GM12878 (cell line): ENCODE measurements at regions not wholly inside any gene's neighbourhood (a gene's known extent, or its start where the extent isn't known, plus 50 kb on each side); places are given as distances from the start of the nearest gene placed in this dataset.

Source experiments
- ATAC-seq: fragments of 200-7000 bp; cut with Tn5 transposase; 3 replicates; pipeline ENCODE4 v1.9.1; 2020; ENCODE audit warnings: mild to moderate bottlenecking, moderate library complexity
- BruUV-seq: library from RNA; stranded (reverse); fragments of 400-500 nt; replicated peaks from 2 replicates; lab custom pipeline; 2021; lab: Mats Ljungman, UMichigan
- CTCF ChIA-PET: fragments of 300-600 bp; sonication (Branson Sonifier 250); formaldehyde crosslinking; extraction: SDS; loops from one replicate; lab custom pipeline; 2021; ENCODE audit warnings: inconsistent platforms; lab: Yijun Ruan, JAX
- POLR2A ChIA-PET: fragments of 350-600 bp; formaldehyde crosslinking; extraction: SDS; loops from one replicate; lab custom pipeline; 2021; ENCODE audit warnings: inconsistent platforms; lab: Charles Lee
- RAD21 ChIA-PET: fragments of 300-600 bp; sonication (Branson Sonifier 250); formaldehyde crosslinking; loops from one replicate; lab custom pipeline; 2023; ENCODE audit warnings: antibody characterized with exemption; ENCODE audit not compliant: unreplicated experiment; lab: Charles Lee
- SMC1A ChIA-PET: fragments of 300-600 bp; sonication (Branson Sonifier 250); formaldehyde crosslinking; loops from one replicate; lab custom pipeline; 2023; ENCODE audit not compliant: unreplicated experiment, uncharacterized antibody; lab: Charles Lee
- DNase-seq: peaks from one replicate; pipeline ENCODE4 v3.0.0-alpha.2; 2011; ENCODE audit warnings: low read depth, low spot score
- FAIRE-seq: peaks from 3 replicates; lab custom pipeline; 2011; peaks lifted over from hg19 to GRCh38; lab: Jason Lieb, UNC
- H2AFZ ChIP-seq: 2 replicates; pipeline ENCODE4 v1.6.0; 2011; ENCODE audit warnings: low read depth, low read length, control low read depth; ENCODE audit not compliant: control insufficient read depth
- H3K27ac ChIP-seq: 2 replicates; pipeline ENCODE4 v1.5.1; 2011; ENCODE audit warnings: control low read depth; ENCODE audit not compliant: control insufficient read depth, insufficient read depth
- H3K27me3 ChIP-seq, 2 experiments: replicated peaks in 1 of 2; 2 replicates each; pipeline versions ENCODE4 v1.6.0 to v1.6.1; 2011; ENCODE audit warnings: low read length in 1 of 2; ENCODE audit not compliant: control insufficient read depth in 2 of 2, insufficient read depth in 2 of 2
- H3K36me3 ChIP-seq, 2 experiments: 2 replicates each; pipeline ENCODE4 v1.5.1; 2011; ENCODE audit warnings: low read length in 1 of 2; ENCODE audit not compliant: control insufficient read depth in 2 of 2, insufficient read depth in 2 of 2
- H3K4me1 ChIP-seq: 2 replicates; pipeline ENCODE4 v1.6.1; 2011; ENCODE audit warnings: mild to moderate bottlenecking, low read length, moderate library complexity, mixed read lengths; ENCODE audit not compliant: control insufficient read depth, insufficient read depth
- H3K4me2 ChIP-seq: 2 replicates; pipeline ENCODE4 v1.6.0; 2011; ENCODE audit warnings: control low read depth; ENCODE audit not compliant: control insufficient read depth, insufficient read depth
- H3K4me3 ChIP-seq: fragments of 200-600 bp; sonication (generic); 2 replicates; pipeline ENCODE4 v1.5.1; 2016
- H3K79me2 ChIP-seq: 2 replicates; pipeline ENCODE4 v1.6.0; 2011; ENCODE audit warnings: low read length; ENCODE audit not compliant: control insufficient read depth, insufficient read depth
- H3K9ac ChIP-seq: 2 replicates; pipeline ENCODE4 v1.8.0; 2011; ENCODE audit warnings: low read length, control low read depth, mixed read lengths; ENCODE audit not compliant: control insufficient read depth, insufficient read depth
- H3K9me3 ChIP-seq: replicated peaks from 3 replicates; pipeline ENCODE4 v1.5.1; 2011; ENCODE audit warnings: mild to moderate bottlenecking, low read length; ENCODE audit not compliant: control insufficient read depth, insufficient read depth
- H4K20me1 ChIP-seq: 2 replicates; pipeline ENCODE4 v1.6.0; 2011; ENCODE audit not compliant: control insufficient read depth, insufficient read depth
- GATAD2B ChIP-seq: fragments of 450-650 bp; conservative IDR thresholded peaks from 2 replicates; pipeline ENCODE4 v1.6.1; 2017; ENCODE audit warnings: low read depth, mild to moderate bottlenecking, moderate library complexity
- IRF4 ChIP-seq: IDR thresholded peaks from 2 replicates; pipeline ENCODE4 v1.6.1; 2011; ENCODE audit warnings: low read depth, low read length
- MTA3 ChIP-seq: IDR thresholded peaks from 2 replicates; pipeline ENCODE4 v1.6.1; 2012; ENCODE audit warnings: low read length, inconsistent platforms, borderline replicate concordance
- MYB ChIP-seq: fragments of 150-350 bp; IDR thresholded peaks from 2 replicates; pipeline ENCODE4 v1.6.1; 2014; ENCODE audit warnings: mild to moderate bottlenecking, low read depth, low read length, borderline replicate concordance
- NR2C1 ChIP-seq: fragments of 450-650 bp; IDR thresholded peaks from 2 replicates; pipeline ENCODE4 v1.6.1; 2017; ENCODE audit warnings: antibody characterized with exemption, mild to moderate bottlenecking, moderate library complexity
- PAX5 ChIP-seq: IDR thresholded peaks from 2 replicates; pipeline ENCODE4 v1.6.1; 2011; ENCODE audit warnings: low read depth, low read length, borderline replicate concordance
- STAT3 ChIP-seq: IDR thresholded peaks from 2 replicates; pipeline ENCODE4 v1.6.1; 2011; ENCODE audit warnings: low read depth, low read length, improper control_type of control experiment
- ZZZ3 ChIP-seq: IDR thresholded peaks from 2 replicates; pipeline ENCODE4 v1.6.1; 2011; ENCODE audit warnings: low read depth; ENCODE audit not compliant: control insufficient read depth, insufficient read length
- WGBS: methylation state at CpG from one replicate; pipeline ENCODE4 v1.1.6; 2016; ENCODE audit warnings: low lambda C conversion rate; ENCODE audit not compliant: insufficient replicate concordance, insufficient coverage; ENCODE audit errors: missing lambda C conversion rate; 5-methylcytosine and 5-hydroxymethylcytosine counted together
- in situ Hi-C: fragments of 300-500 bp; cut with MboI; formaldehyde crosslinking; loops from 9 replicates; pipeline ENCODE4 v1.14.3; 2018; ENCODE audit warnings: mixed read lengths
- intact Hi-C: fragments of 100-400 bp; cut with micrococcal nuclease; formaldehyde crosslinking; loops from one replicate; pipeline ENCODE4 v1.14.2; 2022; ENCODE audit not compliant: unreplicated experiment
- TF ChIP-seq, protein P1 (sequence below): fragments of 450-650 bp; IDR thresholded peaks from 2 replicates; pipeline ENCODE4 v1.6.1; 2016; ENCODE audit warnings: mild to moderate bottlenecking
- TF ChIP-seq, protein P2 (sequence below): IDR thresholded peaks from 2 replicates; pipeline ENCODE4 v1.6.1; 2012; ENCODE audit warnings: mild to moderate bottlenecking, low read depth, low read length

DNA sequence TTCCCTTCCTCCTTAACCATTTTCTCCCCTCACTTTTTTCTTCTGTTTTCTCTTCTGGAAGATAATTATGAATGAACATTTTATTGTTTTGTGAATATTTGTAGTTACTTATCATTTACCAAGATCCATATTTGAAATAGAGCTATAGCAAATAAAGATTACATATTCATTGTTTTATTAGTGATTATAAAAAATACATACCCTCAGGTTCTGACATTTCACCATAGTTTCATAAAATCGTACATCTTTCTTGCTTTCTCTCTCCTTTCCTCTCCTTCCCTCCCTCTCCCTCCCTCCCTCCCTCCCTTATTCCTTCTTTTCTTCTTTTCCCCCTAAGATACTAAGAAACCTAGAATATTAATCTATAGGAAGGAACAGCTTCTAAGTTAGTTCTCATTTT, 410.9 kb upstream of the GOLIM4 start:
- Histone ChIP-seq H3K27me3 (no peaks in the 10 kb centered on the region), H3K9me3 (no peaks in the 10 kb centered on the region), H3K4me3 (no peak overlapping the region), H3K27ac (no peak overlapping the region), H3K79me2 (no peaks in the 10 kb centered on the region), H3K4me2 (no peak overlapping the region), H4K20me1 (no peaks in the 10 kb centered on the region), H3K9ac (no peak overlapping the region), H3K4me1 (no peaks in the 10 kb centered on the region), H3K36me3 (no peaks in the 10 kb centered on the region), H2AFZ (no peak overlapping the region; the same call in 1 of the 2 replicates)
- in situ Hi-C loops (no loop called here), intact Hi-C loops (no loop called here)
- TF ChIP-seq PAX5, result no peak
- TF ChIP-seq MYB, result no peak
- no peak for TF ChIP-seq GATAD2B
- TF ChIP-seq, protein P1, sequence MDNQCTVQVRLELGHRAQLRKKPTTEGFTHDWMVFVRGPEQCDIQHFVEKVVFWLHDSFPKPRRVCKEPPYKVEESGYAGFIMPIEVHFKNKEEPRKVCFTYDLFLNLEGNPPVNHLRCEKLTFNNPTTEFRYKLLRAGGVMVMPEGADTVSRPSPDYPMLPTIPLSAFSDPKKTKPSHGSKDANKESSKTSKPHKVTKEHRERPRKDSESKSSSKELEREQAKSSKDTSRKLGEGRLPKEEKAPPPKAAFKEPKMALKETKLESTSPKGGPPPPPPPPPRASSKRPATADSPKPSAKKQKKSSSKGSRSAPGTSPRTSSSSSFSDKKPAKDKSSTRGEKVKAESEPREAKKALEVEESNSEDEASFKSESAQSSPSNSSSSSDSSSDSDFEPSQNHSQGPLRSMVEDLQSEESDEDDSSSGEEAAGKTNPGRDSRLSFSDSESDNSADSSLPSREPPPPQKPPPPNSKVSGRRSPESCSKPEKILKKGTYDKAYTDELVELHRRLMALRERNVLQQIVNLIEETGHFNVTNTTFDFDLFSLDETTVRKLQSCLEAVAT, result no peak
- TF ChIP-seq STAT3, result no peak
- TF ChIP-seq ZZZ3, result no peak
- TF ChIP-seq, protein P2, sequence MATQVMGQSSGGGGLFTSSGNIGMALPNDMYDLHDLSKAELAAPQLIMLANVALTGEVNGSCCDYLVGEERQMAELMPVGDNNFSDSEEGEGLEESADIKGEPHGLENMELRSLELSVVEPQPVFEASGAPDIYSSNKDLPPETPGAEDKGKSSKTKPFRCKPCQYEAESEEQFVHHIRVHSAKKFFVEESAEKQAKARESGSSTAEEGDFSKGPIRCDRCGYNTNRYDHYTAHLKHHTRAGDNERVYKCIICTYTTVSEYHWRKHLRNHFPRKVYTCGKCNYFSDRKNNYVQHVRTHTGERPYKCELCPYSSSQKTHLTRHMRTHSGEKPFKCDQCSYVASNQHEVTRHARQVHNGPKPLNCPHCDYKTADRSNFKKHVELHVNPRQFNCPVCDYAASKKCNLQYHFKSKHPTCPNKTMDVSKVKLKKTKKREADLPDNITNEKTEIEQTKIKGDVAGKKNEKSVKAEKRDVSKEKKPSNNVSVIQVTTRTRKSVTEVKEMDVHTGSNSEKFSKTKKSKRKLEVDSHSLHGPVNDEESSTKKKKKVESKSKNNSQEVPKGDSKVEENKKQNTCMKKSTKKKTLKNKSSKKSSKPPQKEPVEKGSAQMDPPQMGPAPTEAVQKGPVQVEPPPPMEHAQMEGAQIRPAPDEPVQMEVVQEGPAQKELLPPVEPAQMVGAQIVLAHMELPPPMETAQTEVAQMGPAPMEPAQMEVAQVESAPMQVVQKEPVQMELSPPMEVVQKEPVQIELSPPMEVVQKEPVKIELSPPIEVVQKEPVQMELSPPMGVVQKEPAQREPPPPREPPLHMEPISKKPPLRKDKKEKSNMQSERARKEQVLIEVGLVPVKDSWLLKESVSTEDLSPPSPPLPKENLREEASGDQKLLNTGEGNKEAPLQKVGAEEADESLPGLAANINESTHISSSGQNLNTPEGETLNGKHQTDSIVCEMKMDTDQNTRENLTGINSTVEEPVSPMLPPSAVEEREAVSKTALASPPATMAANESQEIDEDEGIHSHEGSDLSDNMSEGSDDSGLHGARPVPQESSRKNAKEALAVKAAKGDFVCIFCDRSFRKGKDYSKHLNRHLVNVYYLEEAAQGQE, result no peak
- TF ChIP-seq NR2C1, result no peak
- TF ChIP-seq IRF4, result no peak
- TF ChIP-seq MTA3, result no peak
- ATAC-seq (no peak), FAIRE-seq (no peak), DNase-seq (no peak)
- BruUV-seq, result no TSS peak
- WGBS, result 0% methylated on average over 1 of the region's 1 CpG
- ChIA-PET POLR2A (no interaction called here), RAD21 (interaction anchor here (1.2 kb wide), 1 partner anchor 114 kb away, joined by 8 read pairs; no protein-coding TSS in a partner anchor), CTCF (interaction anchor here (0.6 to 1.2 kb wide), 5 partner anchors 34 to 340 kb away, joined by 3 to 6 read pairs (median 4); no protein-coding TSS in a partner anchor), SMC1A (interaction anchor here (0.7 to 1.5 kb wide), 4 partner anchors 9 to 114 kb away, joined by 3 to 9 read pairs (median 5); no protein-coding TSS in a partner anchor)
